K562 (cell line): ENCODE measurements at regions not wholly inside any gene's neighbourhood (a gene's known extent, or its start where the extent isn't known, plus 50 kb on each side); places are given as distances from the start of the nearest gene placed in this dataset.

Experiments used
- ELF1 ChIP-seq: fragments of 200-800 bp; sonication (Bioruptor generic); IDR thresholded peaks from 2 replicates; pipeline ENCODE4 v1.6.1; 2016; ENCODE audit warnings: missing genetic modification characterization, missing compliant biosample characterization
- MEF2D ChIP-seq: conservative IDR thresholded peaks from 2 replicates; pipeline ENCODE4 v1.6.1; 2016; ENCODE audit warnings: low read depth, missing genetic modification characterization, missing compliant biosample characterization
- TF ChIP-seq, protein P1 (sequence below): fragments of 250-450 bp; sonication (Bioruptor Pico); IDR thresholded peaks from 2 replicates; pipeline ENCODE4 v1.9.0; 2021; ENCODE audit warnings: mild to moderate bottlenecking, inconsistent platforms
- TF ChIP-seq, protein P2 (sequence below): fragments of 250-450 bp; sonication (Bioruptor Pico); IDR thresholded peaks from 2 replicates; pipeline ENCODE4 v1.5.0; 2022; ENCODE audit warnings: mild to moderate bottlenecking

DNA sequence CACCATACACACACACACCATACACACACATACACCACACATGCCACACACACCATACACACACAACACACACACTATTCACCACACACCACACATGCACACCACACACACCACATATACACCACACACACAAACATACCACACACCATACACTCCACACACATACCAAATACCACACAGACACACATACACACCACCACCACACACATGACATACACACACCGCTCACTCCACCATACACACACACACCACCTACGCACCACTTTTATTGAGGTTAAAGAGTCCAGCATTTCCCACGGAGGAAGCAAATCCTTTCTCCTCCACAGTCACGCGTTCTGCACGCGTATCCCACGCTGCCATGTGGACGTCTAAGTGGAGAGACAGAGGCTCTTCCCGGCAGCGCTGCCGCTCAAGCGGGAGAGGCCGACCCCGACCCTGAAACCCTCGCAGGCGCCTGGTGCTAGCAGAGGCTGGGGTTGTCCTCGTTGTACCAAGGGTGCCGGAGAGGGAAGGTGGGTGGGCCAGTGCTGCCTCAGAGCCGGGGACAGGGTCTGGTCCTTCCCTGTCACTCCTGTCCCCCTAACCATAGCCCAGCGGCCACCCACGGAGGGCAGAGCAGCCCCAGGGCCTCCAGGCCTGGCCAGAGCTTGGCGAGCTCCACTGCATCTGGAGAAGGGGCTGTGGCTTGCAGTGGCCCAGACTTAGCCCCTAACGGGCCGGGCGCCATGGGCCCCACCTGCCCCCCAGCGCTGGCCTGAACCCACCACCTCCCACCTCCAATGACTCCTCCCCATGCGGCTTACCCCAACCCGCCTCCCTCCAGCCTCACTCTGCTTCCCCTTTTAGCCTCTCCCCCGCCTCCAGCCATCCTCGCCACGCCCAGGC is 1495.0 kb downstream of the BRD1 start (continued):
- no peak for TF ChIP-seq MEF2D (tag)
- TF ChIP-seq, protein P1, sequence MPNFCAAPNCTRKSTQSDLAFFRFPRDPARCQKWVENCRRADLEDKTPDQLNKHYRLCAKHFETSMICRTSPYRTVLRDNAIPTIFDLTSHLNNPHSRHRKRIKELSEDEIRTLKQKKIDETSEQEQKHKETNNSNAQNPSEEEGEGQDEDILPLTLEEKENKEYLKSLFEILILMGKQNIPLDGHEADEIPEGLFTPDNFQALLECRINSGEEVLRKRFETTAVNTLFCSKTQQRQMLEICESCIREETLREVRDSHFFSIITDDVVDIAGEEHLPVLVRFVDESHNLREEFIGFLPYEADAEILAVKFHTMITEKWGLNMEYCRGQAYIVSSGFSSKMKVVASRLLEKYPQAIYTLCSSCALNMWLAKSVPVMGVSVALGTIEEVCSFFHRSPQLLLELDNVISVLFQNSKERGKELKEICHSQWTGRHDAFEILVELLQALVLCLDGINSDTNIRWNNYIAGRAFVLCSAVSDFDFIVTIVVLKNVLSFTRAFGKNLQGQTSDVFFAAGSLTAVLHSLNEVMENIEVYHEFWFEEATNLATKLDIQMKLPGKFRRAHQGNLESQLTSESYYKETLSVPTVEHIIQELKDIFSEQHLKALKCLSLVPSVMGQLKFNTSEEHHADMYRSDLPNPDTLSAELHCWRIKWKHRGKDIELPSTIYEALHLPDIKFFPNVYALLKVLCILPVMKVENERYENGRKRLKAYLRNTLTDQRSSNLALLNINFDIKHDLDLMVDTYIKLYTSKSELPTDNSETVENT (CRISPR knock-in tag), result no peak
- no peak for TF ChIP-seq ELF1 (tag)
- TF ChIP-seq, protein P2, sequence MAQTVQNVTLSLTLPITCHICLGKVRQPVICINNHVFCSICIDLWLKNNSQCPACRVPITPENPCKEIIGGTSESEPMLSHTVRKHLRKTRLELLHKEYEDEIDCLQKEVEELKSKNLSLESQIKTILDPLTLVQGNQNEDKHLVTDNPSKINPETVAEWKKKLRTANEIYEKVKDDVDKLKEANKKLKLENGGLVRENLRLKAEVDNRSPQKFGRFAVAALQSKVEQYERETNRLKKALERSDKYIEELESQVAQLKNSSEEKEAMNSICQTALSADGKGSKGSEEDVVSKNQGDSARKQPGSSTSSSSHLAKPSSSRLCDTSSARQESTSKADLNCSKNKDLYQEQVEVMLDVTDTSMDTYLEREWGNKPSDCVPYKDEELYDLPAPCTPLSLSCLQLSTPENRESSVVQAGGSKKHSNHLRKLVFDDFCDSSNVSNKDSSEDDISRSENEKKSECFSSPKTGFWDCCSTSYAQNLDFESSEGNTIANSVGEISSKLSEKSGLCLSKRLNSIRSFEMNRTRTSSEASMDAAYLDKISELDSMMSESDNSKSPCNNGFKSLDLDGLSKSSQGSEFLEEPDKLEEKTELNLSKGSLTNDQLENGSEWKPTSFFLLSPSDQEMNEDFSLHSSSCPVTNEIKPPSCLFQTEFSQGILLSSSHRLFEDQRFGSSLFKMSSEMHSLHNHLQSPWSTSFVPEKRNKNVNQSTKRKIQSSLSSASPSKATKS, result no peak
